ENCODE measurements at regions not wholly inside any gene's neighbourhood (a gene's known extent, or its start where the extent isn't known, plus 50 kb on each side); places are given as distances from the start of the nearest gene placed in this dataset.

DNA sequence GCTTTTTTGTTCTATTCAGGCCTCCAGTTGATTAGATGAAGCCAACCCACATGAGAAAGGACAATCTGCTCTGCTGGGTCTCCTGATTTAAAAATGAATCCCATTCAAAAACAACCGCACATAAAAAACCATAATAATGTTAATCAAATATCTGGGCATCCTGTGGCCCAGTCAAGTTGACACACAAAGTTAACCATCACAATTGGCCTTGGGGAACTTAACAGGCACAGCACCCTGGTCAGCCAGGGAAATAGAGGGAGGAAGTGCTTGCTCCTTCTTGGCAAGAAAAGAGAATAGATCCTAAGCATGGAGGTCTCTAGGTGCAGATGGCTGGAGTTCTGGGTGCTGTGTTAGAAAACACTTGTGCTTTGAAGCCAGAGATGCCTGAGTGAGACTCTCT, 109.6 kb upstream of the OLIG2 start:
- no peaks in the 10 kb centered on the region for H3K36me3 ChIP-seq (ENCODE audit: control insufficient read depth in 1 of 2, insufficient read depth in 2 of 2, low read length in 2 of 2)
- POLR2A ChIA-PET = no interaction called here
- intact Hi-C loops (cut with micrococcal nuclease) = loop anchor here (1.0 kb wide), 1 partner anchor 263 kb away; no protein-coding TSS in a partner anchor

More for the DNA sequence above, 109.6 kb upstream of the OLIG2 start:
- BruUV-seq (replicated peaks) = no TSS peak
- no peak overlapping the region for H3K27ac ChIP-seq (ENCODE audit: low read depth, low read length)
- H3K4me1 ChIP-seq (ENCODE audit: control insufficient read depth in 1 of 2, insufficient read depth in 2 of 2, low read length in 2 of 2) = no peaks in the 10 kb centered on the region
- H2AFZ ChIP-seq (ENCODE audit: low read depth, low read length, poor library complexity, severe bottlenecking) = no peak overlapping the region
- RAD21 ChIA-PET (ENCODE audit: low non-redundant PET in 1 of 2, low total read pairs in 2 of 2, uncharacterized antibody in 2 of 2, unreplicated experiment in 2 of 2) = no interaction called here
- CTCF ChIA-PET = interaction anchor here (0.6 to 1.7 kb wide), 5 partner anchors 18 to 273 kb away, joined by 3 to 6 read pairs (median 3); no protein-coding TSS in a partner anchor
- no peak for TF ChIP-seq EZH2 (IDR thresholded peaks at IDR 0.05)
- TF ChIP-seq ZNF274 (IDR thresholded peaks at IDR 0.05; ENCODE audit: low read depth, low read length) = no peak
- no peak for TF ChIP-seq ELF1 (IDR thresholded peaks at IDR 0.05; ENCODE audit: borderline replicate concordance, low read depth)
- TF ChIP-seq, protein P1, sequence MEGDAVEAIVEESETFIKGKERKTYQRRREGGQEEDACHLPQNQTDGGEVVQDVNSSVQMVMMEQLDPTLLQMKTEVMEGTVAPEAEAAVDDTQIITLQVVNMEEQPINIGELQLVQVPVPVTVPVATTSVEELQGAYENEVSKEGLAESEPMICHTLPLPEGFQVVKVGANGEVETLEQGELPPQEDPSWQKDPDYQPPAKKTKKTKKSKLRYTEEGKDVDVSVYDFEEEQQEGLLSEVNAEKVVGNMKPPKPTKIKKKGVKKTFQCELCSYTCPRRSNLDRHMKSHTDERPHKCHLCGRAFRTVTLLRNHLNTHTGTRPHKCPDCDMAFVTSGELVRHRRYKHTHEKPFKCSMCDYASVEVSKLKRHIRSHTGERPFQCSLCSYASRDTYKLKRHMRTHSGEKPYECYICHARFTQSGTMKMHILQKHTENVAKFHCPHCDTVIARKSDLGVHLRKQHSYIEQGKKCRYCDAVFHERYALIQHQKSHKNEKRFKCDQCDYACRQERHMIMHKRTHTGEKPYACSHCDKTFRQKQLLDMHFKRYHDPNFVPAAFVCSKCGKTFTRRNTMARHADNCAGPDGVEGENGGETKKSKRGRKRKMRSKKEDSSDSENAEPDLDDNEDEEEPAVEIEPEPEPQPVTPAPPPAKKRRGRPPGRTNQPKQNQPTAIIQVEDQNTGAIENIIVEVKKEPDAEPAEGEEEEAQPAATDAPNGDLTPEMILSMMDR (IDR thresholded peaks at IDR 0.05 in 2 of 3, conservative IDR thresholded peaks at IDR 0.05 in 1 of 3; ENCODE audit: borderline replicate concordance in 1 of 3, insufficient read depth in 1 of 3, low read depth in 2 of 3, low read length in 2 of 3) = no peak
- TF ChIP-seq YY1 (IDR thresholded peaks at IDR 0.05; ENCODE audit: extremely low read depth, insufficient replicate concordance, low read depth, low read length) = no peak
- TF ChIP-seq POLR2AphosphoS5 (IDR thresholded peaks at IDR 0.05; ENCODE audit: low read depth, low read length) = no peak
- TF ChIP-seq JUND (IDR thresholded peaks at IDR 0.05) = no peak
- TF ChIP-seq RAD21 (IDR thresholded peaks at IDR 0.05; ENCODE audit: low read depth) = no peak
- TF ChIP-seq CBX3 (IDR thresholded peaks at IDR 0.05; ENCODE audit: low read depth) = no peak
- no peak for TF ChIP-seq POLR2A (IDR thresholded peaks at IDR 0.05; ENCODE audit: borderline replicate concordance, extremely low read depth, insufficient read depth, insufficient read length)
- TF ChIP-seq, protein P2, sequence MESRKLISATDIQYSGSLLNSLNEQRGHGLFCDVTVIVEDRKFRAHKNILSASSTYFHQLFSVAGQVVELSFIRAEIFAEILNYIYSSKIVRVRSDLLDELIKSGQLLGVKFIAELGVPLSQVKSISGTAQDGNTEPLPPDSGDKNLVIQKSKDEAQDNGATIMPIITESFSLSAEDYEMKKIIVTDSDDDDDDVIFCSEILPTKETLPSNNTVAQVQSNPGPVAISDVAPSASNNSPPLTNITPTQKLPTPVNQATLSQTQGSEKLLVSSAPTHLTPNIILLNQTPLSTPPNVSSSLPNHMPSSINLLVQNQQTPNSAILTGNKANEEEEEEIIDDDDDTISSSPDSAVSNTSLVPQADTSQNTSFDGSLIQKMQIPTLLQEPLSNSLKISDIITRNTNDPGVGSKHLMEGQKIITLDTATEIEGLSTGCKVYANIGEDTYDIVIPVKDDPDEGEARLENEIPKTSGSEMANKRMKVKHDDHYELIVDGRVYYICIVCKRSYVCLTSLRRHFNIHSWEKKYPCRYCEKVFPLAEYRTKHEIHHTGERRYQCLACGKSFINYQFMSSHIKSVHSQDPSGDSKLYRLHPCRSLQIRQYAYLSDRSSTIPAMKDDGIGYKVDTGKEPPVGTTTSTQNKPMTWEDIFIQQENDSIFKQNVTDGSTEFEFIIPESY (IDR thresholded peaks at IDR 0.05; ENCODE audit: extremely low read depth, insufficient replicate concordance, low read length) = no peak
- no peak for TF ChIP-seq CEBPB (IDR thresholded peaks at IDR 0.05; ENCODE audit: low read depth)
- H3K9me2 ChIP-seq (ENCODE audit: insufficient read depth) = no peaks in the 10 kb centered on the region
- no peaks in the 10 kb centered on the region for H3K79me2 ChIP-seq (ENCODE audit: insufficient read depth, low read length)
- H4K20me1 ChIP-seq (ENCODE audit: insufficient read depth) = no peaks in the 10 kb centered on the region
- no peak overlapping the region for H3K4me3 ChIP-seq (replicated peaks in 1 of 2; ENCODE audit: low read depth in 1 of 2, low read length in 2 of 2)
- peaks cover 24% of the 10 kb centered on the region; the same call in 1 of the 2 replicates for H3K27me3 ChIP-seq (ENCODE audit: insufficient read depth, low read length)
- H3K9me3 ChIP-seq (ENCODE audit: control insufficient read depth in 1 of 2, insufficient read depth in 1 of 2, low read depth in 1 of 2, low read length in 2 of 2) = no peaks in the 10 kb centered on the region; a peak in 1 of 4 replicates
- ATAC-seq = no peak
- no peak overlapping the region for H3K4me2 ChIP-seq (ENCODE audit: low read length)
- no peak overlapping the region for H3K9ac ChIP-seq (ENCODE audit: low read length)
- DNase-seq (ENCODE audit: low read depth, low spot score) = no peak

Data from HCT116 (cell line).